ENCODE measurements at regions not wholly inside any gene's neighbourhood (a gene's known extent, or its start where the extent isn't known, plus 50 kb on each side); places are given as distances from the start of the nearest gene placed in this dataset.

DNA sequence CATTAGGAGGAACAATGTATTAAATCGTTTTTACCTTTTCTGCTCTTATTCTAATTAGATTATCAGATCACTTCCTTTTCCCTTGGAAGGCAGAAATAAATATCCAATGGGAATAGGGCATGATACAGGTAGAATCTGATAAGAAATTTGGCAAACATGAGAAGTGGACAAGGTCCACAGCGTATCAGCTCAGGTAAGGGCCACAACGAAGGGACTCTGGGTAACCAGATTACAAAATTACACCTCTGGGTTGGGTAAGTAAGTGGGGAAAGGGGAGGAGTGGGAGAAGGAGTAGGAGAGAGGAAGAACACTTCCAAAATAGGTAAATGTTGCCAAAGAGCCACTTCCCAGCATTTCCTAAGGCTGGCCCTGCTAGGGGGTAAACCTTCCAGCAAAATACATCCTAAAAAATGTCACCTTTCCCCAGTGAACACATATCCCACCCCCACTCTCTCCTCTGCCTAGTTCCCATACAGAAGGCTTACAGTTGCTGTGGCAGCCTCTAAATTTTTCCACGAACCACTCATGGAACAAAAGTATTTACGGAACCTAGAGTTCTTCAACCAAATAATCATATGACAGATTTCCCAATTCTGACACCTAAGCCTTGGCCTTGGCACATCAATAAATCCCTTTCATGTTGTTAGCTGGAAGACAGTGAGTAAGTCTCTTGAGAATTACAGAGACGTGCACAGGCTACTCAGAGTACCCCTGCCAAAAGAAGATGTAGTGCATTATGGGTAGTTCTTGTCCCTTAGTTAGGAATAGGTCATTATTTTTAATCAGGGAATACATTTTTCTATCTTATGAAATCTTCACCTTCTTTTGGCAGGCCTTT, 51.5 kb upstream of the DLX6 start:
- no peak overlapping the region for H3K27ac Mint-ChIP-seq
- DNase-seq (no peak), ATAC-seq (ENCODE audit: low read depth in 2 of 2) (no peak)
- no peaks in the 10 kb centered on the region for H3K36me3 ChIP-seq (ENCODE audit: control insufficient read depth, insufficient read depth, low read length)
- peaks cover 22% of the 10 kb centered on the region for H3K27me3 Mint-ChIP-seq
- H3K4me1 Mint-ChIP-seq = no peaks in the 10 kb centered on the region
- H3K4me3 ChIP-seq (ENCODE audit: low read depth, low read length) = no peak overlapping the region
- H3K9me3 Mint-ChIP-seq = peaks cover 0 to 1% (median 0%) of the 10 kb centered on the region in 7 donors
- no peak overlapping the region for H3K27ac ChIP-seq (ENCODE audit: insufficient read depth, low read length, poor library complexity, severe bottlenecking)
- no peaks in the 10 kb centered on the region for H3K4me1 ChIP-seq (ENCODE audit: control insufficient read depth, insufficient read depth, low read length, poor library complexity, severe bottlenecking)
- no peaks in the 10 kb centered on the region for H3K36me3 Mint-ChIP-seq
- no peaks in the 10 kb centered on the region for H3K27me3 ChIP-seq (ENCODE audit: control insufficient read depth, insufficient read depth, low read length)
- H3K4me3 Mint-ChIP-seq = no peak overlapping the region
- no peaks in the 10 kb centered on the region for H3K9me3 ChIP-seq (ENCODE audit: control insufficient read depth in 2 of 2, low read length in 2 of 2)
